ENCODE measurements at regions not wholly inside any gene's neighbourhood (a gene's known extent, or its start where the extent isn't known, plus 50 kb on each side); places are given as distances from the start of the nearest gene placed in this dataset.
"Not testable (repeated sequence)": the region's sequence is repeated elsewhere in the genome, so short reads cannot be mapped to it uniquely, and the experiment has no call there.

DNA sequence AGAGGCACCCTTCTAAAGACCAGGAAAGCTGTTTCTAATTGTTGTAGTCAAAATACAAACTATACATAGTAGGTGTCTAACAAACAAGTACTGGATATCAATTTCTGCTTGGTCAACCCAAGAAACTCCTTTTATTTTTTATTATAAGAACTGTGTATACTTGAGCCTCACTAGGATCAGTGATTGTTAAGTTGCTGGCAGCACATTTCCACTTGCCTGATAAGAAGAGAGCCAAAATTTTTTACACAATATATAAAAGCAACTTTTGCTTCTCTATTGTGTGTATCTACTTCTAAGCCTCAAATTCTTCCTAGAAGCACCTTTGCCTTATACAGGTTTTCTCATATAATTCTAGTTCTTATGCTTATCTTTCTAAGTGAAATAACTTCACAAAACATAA lies 703.0 kb upstream of the EPHA5 start:
- DNase-seq (ENCODE audit: low read depth, low spot score): no peak
- no peaks in the 10 kb centered on the region for H3K36me3 Mint-ChIP-seq (ENCODE audit: low read depth)
- no peak overlapping the region for H3K4me3 Mint-ChIP-seq
- no peak overlapping the region for H3K27ac Mint-ChIP-seq (ENCODE audit: unreplicated experiment)
- H3K4me1 Mint-ChIP-seq: no peaks in the 10 kb centered on the region
- TF ChIP-seq, protein P1, sequence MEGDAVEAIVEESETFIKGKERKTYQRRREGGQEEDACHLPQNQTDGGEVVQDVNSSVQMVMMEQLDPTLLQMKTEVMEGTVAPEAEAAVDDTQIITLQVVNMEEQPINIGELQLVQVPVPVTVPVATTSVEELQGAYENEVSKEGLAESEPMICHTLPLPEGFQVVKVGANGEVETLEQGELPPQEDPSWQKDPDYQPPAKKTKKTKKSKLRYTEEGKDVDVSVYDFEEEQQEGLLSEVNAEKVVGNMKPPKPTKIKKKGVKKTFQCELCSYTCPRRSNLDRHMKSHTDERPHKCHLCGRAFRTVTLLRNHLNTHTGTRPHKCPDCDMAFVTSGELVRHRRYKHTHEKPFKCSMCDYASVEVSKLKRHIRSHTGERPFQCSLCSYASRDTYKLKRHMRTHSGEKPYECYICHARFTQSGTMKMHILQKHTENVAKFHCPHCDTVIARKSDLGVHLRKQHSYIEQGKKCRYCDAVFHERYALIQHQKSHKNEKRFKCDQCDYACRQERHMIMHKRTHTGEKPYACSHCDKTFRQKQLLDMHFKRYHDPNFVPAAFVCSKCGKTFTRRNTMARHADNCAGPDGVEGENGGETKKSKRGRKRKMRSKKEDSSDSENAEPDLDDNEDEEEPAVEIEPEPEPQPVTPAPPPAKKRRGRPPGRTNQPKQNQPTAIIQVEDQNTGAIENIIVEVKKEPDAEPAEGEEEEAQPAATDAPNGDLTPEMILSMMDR (conservative IDR thresholded peaks at IDR 0.05): no peak
- H3K27me3 Mint-ChIP-seq (ENCODE audit: low read depth): no peaks in the 10 kb centered on the region
- H3K9me3 Mint-ChIP-seq: no peaks in the 10 kb centered on the region

DNA sequence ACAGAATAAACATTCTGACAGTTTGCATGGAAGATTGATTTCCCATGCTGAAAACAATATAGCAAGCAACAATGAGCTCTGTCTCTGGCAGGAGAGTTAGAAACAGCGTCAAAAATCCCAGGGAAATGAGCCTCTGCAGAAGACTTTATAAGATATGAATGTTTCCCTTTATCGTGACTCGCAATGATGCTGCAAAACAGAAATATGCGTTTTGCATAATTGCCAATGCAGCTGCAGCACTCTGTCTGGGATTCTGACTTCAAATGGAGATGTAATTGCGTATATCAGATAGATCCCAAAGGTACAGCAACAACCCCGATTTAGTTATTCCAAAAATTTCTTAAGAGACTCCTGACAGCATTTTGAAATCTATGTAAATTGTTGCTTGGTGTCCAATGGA lies 702.4 kb upstream of the EPHA5 start:
- H3K27ac Mint-ChIP-seq (ENCODE audit: unreplicated experiment): no peak overlapping the region
- no peaks in the 10 kb centered on the region for H3K36me3 Mint-ChIP-seq (ENCODE audit: low read depth)
- TF ChIP-seq, protein P1 (conservative IDR thresholded peaks at IDR 0.05): no peak
- DNase-seq (ENCODE audit: low read depth, low spot score): no peak
- H3K4me3 Mint-ChIP-seq: no peak overlapping the region
- H3K27me3 Mint-ChIP-seq (ENCODE audit: low read depth): no peaks in the 10 kb centered on the region
- H3K4me1 Mint-ChIP-seq: no peaks in the 10 kb centered on the region
- no peaks in the 10 kb centered on the region for H3K9me3 Mint-ChIP-seq

DNA sequence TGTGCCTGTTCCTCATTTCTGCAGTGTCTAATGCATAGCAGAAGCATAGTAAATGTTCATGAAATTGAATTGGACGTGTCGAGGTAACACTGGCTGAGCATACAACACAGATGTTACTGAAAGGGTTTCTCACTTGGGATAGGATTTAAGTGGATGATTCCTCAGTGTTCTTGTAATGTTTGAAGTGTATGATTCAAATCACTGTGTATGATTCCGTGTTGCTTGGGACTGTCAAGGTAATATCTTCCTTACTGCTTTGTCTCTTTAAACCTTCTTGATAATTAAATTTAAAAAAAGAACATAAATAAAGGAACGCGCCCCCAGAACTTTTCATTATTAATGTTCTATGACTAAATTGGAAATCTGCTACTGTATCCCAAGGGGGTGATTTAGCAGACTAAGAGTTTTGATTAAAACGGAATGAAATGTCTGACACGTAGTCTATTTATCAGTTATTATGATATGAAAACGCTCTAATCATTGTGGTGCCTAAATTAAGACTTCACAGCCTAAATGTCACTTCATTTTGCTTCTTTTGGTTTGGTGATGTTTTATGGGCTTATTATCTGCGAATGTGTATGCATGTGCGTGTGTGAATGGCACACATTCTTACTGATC lies 696.9 kb upstream of the EPHA5 start:
- TF ChIP-seq, protein P1 (conservative IDR thresholded peaks at IDR 0.05): no peak
- no peak for DNase-seq (ENCODE audit: low read depth, low spot score)
- no peaks in the 10 kb centered on the region for H3K27me3 Mint-ChIP-seq (ENCODE audit: low read depth)
- H3K4me1 Mint-ChIP-seq: no peaks in the 10 kb centered on the region
- no peaks in the 10 kb centered on the region for H3K9me3 Mint-ChIP-seq
- no peak overlapping the region for H3K4me3 Mint-ChIP-seq
- no peak overlapping the region for H3K27ac Mint-ChIP-seq (ENCODE audit: unreplicated experiment)
- H3K36me3 Mint-ChIP-seq (ENCODE audit: low read depth): no peaks in the 10 kb centered on the region

DNA sequence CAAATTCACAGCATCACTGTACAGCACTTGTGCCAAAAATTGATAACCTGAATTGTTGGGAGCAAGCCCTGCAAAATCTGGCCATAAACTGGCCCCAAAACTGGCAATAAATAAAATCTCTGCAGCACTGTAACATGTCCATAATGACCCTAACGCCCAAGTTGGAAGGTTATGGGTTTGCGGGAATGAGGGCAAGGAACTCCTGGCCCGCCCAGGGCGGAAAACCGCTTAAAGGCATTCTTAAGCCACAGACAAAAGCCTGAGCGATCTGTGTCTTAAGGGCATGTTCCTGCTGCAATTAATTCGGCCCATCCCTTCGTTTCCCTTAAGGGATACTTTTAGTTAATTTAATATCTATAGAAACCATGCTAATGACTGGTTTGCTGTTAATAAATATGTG lies 690.1 kb upstream of the EPHA5 start:
- H3K27ac Mint-ChIP-seq (ENCODE audit: unreplicated experiment); H3K4me3 Mint-ChIP-seq; H3K36me3 Mint-ChIP-seq (ENCODE audit: low read depth); H3K9me3 Mint-ChIP-seq; DNase-seq (ENCODE audit: low read depth, low spot score); H3K27me3 Mint-ChIP-seq (ENCODE audit: low read depth); H3K4me1 Mint-ChIP-seq: not testable (repeated sequence)

DNA sequence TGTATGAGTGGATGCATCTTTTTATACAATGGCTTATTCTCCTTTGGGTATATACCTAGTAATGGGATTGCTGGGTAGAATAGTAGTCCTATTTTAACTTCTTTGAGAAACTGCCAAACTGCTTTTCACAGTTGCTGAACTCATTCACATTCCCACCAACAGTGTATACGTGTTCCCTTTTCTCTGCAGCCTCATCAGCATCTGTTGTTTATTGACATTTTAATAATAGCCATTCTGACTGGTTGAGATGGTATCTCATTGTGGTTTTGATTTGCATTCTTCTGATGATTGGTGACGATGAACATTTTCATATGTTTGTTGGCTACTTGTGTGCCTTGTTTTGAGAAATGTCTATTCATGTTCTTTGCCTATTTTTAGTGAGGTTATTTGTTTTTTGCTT lies 687.0 kb upstream of the EPHA5 start:
- no peak overlapping the region for H3K4me3 Mint-ChIP-seq
- no peak for DNase-seq (ENCODE audit: low read depth, low spot score)
- no peaks in the 10 kb centered on the region for H3K9me3 Mint-ChIP-seq
- H3K36me3 Mint-ChIP-seq (ENCODE audit: low read depth): no peaks in the 10 kb centered on the region
- H3K27ac Mint-ChIP-seq (ENCODE audit: unreplicated experiment): no peak overlapping the region
- no peaks in the 10 kb centered on the region for H3K4me1 Mint-ChIP-seq
- no peaks in the 10 kb centered on the region for H3K27me3 Mint-ChIP-seq (ENCODE audit: low read depth)
- TF ChIP-seq, protein P1 (conservative IDR thresholded peaks at IDR 0.05): no peak

DNA sequence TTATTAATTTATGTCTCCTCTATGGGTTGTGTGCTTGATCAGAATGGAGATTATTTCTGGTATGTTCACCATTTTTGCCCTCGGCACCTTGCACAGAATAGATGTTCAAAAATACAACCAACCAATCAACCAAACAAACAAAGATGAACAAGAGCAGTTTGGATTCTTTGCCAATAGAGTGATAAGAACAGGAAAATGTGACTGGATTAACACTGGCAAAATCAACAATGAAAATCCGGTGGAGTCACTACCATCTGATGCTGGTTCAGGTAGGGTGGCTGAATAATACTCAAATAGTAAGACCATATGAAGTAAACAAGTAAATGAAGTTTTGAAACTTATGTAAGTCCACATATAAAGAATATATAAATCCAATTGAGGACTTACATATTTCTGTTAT lies 685.0 kb upstream of the EPHA5 start:
- Mint-ChIP-seq H3K27ac (ENCODE audit: unreplicated experiment) (no peak overlapping the region), H3K4me3 (no peak overlapping the region), H3K9me3 (no peaks in the 10 kb centered on the region), H3K36me3 (ENCODE audit: low read depth) (no peaks in the 10 kb centered on the region), H3K4me1 (no peaks in the 10 kb centered on the region), H3K27me3 (ENCODE audit: low read depth) (no peaks in the 10 kb centered on the region)
- TF ChIP-seq, protein P1 (conservative IDR thresholded peaks at IDR 0.05): no peak
- no peak for DNase-seq (ENCODE audit: low read depth, low spot score)
